NCI-H1048 (cell line): ENCODE measurements at regions not wholly inside any gene's neighbourhood (a gene's known extent, or its start where the extent isn't known, plus 50 kb on each side); places are given as distances from the start of the nearest gene placed in this dataset.
"Not testable (repeated sequence)": the region's sequence is repeated elsewhere in the genome, so short reads cannot be mapped to it uniquely, and the experiment has no call there.

ENCODE experiments used
- DNase-seq: peaks from one replicate; lab custom pipeline; 2025; lab: John Stamatoyannopoulos, UW

DNA sequence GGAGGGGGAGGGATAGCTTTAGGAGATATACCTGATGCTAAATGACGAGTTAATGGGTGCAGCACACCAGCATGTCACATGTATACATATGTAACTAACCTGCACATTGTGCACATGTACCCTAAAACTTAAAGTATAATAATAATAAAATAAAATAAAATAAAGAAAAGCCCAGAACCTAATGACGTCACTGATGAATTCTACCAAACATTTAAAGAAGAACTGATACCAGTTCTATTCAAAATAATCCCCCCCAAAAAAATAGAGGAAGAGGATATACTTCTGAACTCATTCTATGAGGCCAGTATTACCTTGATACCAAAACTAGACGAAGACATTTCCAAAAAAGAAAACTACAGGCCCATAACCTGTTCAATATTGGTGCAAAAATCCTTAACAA, 68.6 kb upstream of the AR start:
- not testable (repeated sequence) for DNase-seq

DNA sequence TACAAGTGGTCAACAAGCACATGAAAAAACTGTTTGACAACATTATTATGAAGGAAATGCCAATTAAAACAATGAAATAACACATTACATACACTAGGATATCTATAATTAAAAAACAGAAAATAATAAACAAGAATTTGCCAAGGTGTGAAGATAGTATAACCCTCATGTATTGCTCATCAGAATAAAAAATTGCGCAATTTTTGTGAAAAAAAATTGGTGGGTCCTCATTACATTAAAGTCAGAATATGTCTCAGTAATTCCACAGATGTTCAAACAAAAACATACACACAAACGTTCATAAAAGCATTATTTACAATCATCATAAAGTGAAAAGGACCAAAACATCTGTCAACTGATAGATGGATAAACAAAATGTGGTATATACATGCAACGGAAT, 63.0 kb upstream of the AR start:
- no peak for DNase-seq
